Gastroesophageal sphincter (tissue), 3 donors: ENCODE measurements at regions not wholly inside any gene's neighbourhood (a gene's known extent, or its start where the extent isn't known, plus 50 kb on each side); places are given as distances from the start of the nearest gene placed in this dataset.

Source experiments
- POLR2A ChIP-seq, 2 donors: fragments of 450-650 bp; IDR thresholded peaks; one replicate each; pipeline ENCODE4 v1.6.1; 2017; ENCODE audit warnings: antibody characterized with exemption in 2 of 2, mild to moderate bottlenecking in 2 of 2, moderate library complexity in 1 of 2
- POLR2AphosphoS5 ChIP-seq: sonication (generic); formaldehyde crosslinking; IDR thresholded peaks from one replicate; pipeline ENCODE4 v1.6.1; 2017; ENCODE audit warnings: antibody characterized with exemption
- TF ChIP-seq, protein P1 (sequence below), 4 experiments: fragments of 200-600 bp in 2 of 4; fragments of 450-650 bp in 2 of 4; sonication (generic) in 1 of 4; IDR thresholded peaks; one replicate each; pipeline ENCODE4 v1.5.1; 2017 to 2019; ENCODE audit warnings: antibody characterized with exemption in 4 of 4, mild to moderate bottlenecking in 2 of 4, moderate library complexity in 2 of 4

DNA sequence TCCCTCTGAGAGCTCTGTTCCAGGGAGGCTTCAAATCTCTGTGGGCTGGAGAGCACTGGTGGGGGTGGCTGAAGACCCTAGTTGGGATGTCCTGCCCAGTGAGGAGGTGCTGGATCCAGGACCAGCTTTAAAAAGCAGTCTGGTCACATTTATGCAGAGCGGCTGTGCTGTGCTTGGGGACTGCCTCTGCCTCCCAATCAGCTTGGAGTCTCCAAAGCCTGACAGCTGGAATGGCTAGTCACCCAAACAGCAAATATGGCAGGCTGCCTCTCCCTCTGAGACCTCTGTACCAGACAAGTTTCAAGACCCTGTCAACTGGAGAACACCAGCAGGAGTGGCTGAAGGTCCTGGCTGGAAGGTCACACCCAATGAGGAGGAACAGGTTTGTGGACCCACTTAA, 848.1 kb upstream of the DIAPH2 start:
- TF ChIP-seq POLR2AphosphoS5 (no peak), POLR2A (IDR thresholded peaks at IDR 0.05) (no peak)
- TF ChIP-seq, protein P1, sequence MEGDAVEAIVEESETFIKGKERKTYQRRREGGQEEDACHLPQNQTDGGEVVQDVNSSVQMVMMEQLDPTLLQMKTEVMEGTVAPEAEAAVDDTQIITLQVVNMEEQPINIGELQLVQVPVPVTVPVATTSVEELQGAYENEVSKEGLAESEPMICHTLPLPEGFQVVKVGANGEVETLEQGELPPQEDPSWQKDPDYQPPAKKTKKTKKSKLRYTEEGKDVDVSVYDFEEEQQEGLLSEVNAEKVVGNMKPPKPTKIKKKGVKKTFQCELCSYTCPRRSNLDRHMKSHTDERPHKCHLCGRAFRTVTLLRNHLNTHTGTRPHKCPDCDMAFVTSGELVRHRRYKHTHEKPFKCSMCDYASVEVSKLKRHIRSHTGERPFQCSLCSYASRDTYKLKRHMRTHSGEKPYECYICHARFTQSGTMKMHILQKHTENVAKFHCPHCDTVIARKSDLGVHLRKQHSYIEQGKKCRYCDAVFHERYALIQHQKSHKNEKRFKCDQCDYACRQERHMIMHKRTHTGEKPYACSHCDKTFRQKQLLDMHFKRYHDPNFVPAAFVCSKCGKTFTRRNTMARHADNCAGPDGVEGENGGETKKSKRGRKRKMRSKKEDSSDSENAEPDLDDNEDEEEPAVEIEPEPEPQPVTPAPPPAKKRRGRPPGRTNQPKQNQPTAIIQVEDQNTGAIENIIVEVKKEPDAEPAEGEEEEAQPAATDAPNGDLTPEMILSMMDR (IDR thresholded peaks at IDR 0.05) = no peak
